Neural progenitor cell (in vitro differentiated cells): ENCODE measurements at regions not wholly inside any gene's neighbourhood (a gene's known extent, or its start where the extent isn't known, plus 50 kb on each side); places are given as distances from the start of the nearest gene placed in this dataset.

Experiments used
- DNase-seq: peaks from one replicate; pipeline ENCODE4 v3.0.0-alpha.2; 2016; ENCODE audit warnings: low spot score
- H2AFZ ChIP-seq: fragments of 200-600 bp; sonication (generic); replicated peaks from 2 replicates; pipeline ENCODE4 v1.6.1; 2016; ENCODE audit warnings: antibody characterized with exemption
- H3F3A ChIP-seq: fragments of 200-600 bp; sonication (generic); 2 replicates; pipeline ENCODE4 v1.6.1; 2016; ENCODE audit warnings: antibody characterized with exemption, low read depth
- H3K27ac ChIP-seq: fragments of 200-600 bp; sonication (generic); 2 replicates; pipeline ENCODE4 v1.5.1; 2016; ENCODE audit warnings: mild to moderate bottlenecking
- H3K27me3 ChIP-seq: fragments of 200-600 bp; sonication (generic); 2 replicates; pipeline ENCODE4 v1.6.1; 2016; ENCODE audit warnings: mild to moderate bottlenecking, moderate library complexity
- H3K36me3 ChIP-seq: fragments of 200-600 bp; sonication (generic); 2 replicates; pipeline ENCODE4 v1.5.1; 2016
- H3K4me1 ChIP-seq: fragments of 200-600 bp; sonication (generic); 2 replicates; pipeline ENCODE4 v1.6.1; 2016; ENCODE audit warnings: mixed run types
- H3K4me2 ChIP-seq: fragments of 200-600 bp; sonication (generic); 2 replicates; pipeline ENCODE4 v1.6.1; 2016
- H3K4me3 ChIP-seq: fragments of 200-600 bp; sonication (generic); 2 replicates; pipeline ENCODE4 v1.5.1; 2016
- H3K79me2 ChIP-seq: fragments of 200-600 bp; sonication (generic); 2 replicates; pipeline ENCODE4 v1.6.1; 2016; ENCODE audit warnings: low read depth
- H3K9ac ChIP-seq: fragments of 200-600 bp; sonication (generic); 2 replicates; pipeline ENCODE4 v1.6.1; 2016
- H3K9me3 ChIP-seq: fragments of 200-600 bp; sonication (generic); 2 replicates; pipeline ENCODE4 v1.5.1; 2016; ENCODE audit warnings: low read depth
- H4K20me1 ChIP-seq: fragments of 200-600 bp; sonication (generic); 2 replicates; pipeline ENCODE4 v1.6.1; 2016; ENCODE audit warnings: low read depth
- H3K27ac Mint-ChIP-seq: 3 replicates; pipeline ENCODE4 v1.8.0; 2021; ENCODE audit warnings: mixed read lengths
- H3K27me3 Mint-ChIP-seq: 2 replicates; pipeline ENCODE4 v1.8.0; 2022; ENCODE audit warnings: low read depth, mild to moderate bottlenecking, inconsistent platforms, moderate library complexity, mixed read lengths; ENCODE audit not compliant: insufficient read depth
- H3K36me3 Mint-ChIP-seq: 3 replicates; pipeline ENCODE4 v1.8.0; 2021; ENCODE audit warnings: mixed read lengths
- H3K4me1 Mint-ChIP-seq: 3 replicates; pipeline ENCODE4 v1.8.0; 2021; ENCODE audit warnings: mixed read lengths
- H3K4me3 Mint-ChIP-seq: 3 replicates; pipeline ENCODE4 v1.8.0; 2021; ENCODE audit warnings: mild to moderate bottlenecking, moderate library complexity, mixed read lengths
- H3K9me3 Mint-ChIP-seq: 3 replicates; pipeline ENCODE4 v1.8.0; 2020; ENCODE audit warnings: mixed read lengths
- CTCF ChIP-seq: fragments of 200-600 bp; sonication (generic); IDR thresholded peaks from 2 replicates; pipeline ENCODE4 v1.5.1; 2017; ENCODE audit warnings: antibody characterized with exemption, mild to moderate bottlenecking
- EZH2 ChIP-seq: fragments of 200-600 bp; sonication (generic); IDR thresholded peaks from 2 replicates; pipeline ENCODE4 v1.6.1; 2017; ENCODE audit warnings: antibody characterized with exemption, mild to moderate bottlenecking, moderate library complexity
- EZH2phosphoT487 ChIP-seq: fragments of 200-600 bp; sonication (generic); IDR thresholded peaks from 2 replicates; pipeline ENCODE4 v1.6.1; 2017; ENCODE audit warnings: antibody characterized with exemption

- TF ChIP-seq EZH2phosphoT487 = no peak
- no peak for TF ChIP-seq CTCF
- no peak for TF ChIP-seq EZH2
- no peak for DNase-seq
- Histone ChIP-seq H3K4me3 (no peak overlapping the region), H3K4me1 (no peaks in the 10 kb centered on the region), H3K79me2 (no peaks in the 10 kb centered on the region), H3K4me2 (no peak overlapping the region), H3K27ac (no peak overlapping the region), H3K9ac (no peak overlapping the region), H2AFZ (no peak overlapping the region), H3K36me3 (no peaks in the 10 kb centered on the region), H3F3A (no peaks in the 10 kb centered on the region), H4K20me1 (no peaks in the 10 kb centered on the region), H3K27me3 (no peaks in the 10 kb centered on the region), H3K9me3 (no peaks in the 10 kb centered on the region)
- H3K36me3 Mint-ChIP-seq = peaks cover 2% of the 10 kb centered on the region
- H3K27me3 Mint-ChIP-seq = peaks cover 2% of the 10 kb centered on the region
- H3K4me3 Mint-ChIP-seq = no peak overlapping the region
- H3K4me1 Mint-ChIP-seq = peaks cover 2% of the 10 kb centered on the region
- H3K27ac Mint-ChIP-seq = no peak overlapping the region
- H3K9me3 Mint-ChIP-seq = peaks cover 5% of the 10 kb centered on the region
Measured at GRCh38 chr10:29908962-29909361, 150.4 kb downstream of the JCAD start.

DNA sequence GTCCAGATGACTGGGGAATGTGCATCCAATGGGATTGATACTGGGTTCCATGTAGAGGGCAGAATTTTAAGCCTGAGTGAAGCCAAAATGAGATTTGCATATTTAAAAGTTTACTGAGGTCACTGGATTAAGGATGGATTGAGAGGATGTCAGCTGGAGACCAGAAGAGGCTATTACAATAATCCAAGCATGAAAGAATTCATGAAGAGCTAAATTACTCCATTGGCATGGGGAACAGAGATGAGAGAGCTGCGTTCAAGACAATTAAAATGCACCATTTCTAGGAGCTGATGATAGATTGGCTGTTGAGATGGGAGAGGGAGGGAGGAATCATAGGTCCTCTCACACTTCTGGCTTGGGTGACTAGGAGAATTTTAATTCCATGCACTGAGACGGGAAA, 158.5 kb downstream of the JCAD start:
- Histone ChIP-seq H3K9me3 (no peaks in the 10 kb centered on the region), H3K4me1 (no peaks in the 10 kb centered on the region), H4K20me1 (no peaks in the 10 kb centered on the region), H3K27ac (no peak overlapping the region), H3K4me2 (no peak overlapping the region), H2AFZ (no peak overlapping the region), H3K9ac (no peak overlapping the region), H3K4me3 (no peak overlapping the region), H3K27me3 (no peaks in the 10 kb centered on the region), H3K79me2 (no peaks in the 10 kb centered on the region), H3K36me3 (no peaks in the 10 kb centered on the region), H3F3A (no peaks in the 10 kb centered on the region)
- Mint-ChIP-seq H3K4me1 (peaks cover 16% of the 10 kb centered on the region), H3K27ac (peak overlapping the region; percentile 43), H3K4me3 (no peak overlapping the region), H3K27me3 (no peaks in the 10 kb centered on the region), H3K9me3 (peaks cover 5% of the 10 kb centered on the region), H3K36me3 (no peaks in the 10 kb centered on the region)
- no peak for DNase-seq
- no peak for TF ChIP-seq EZH2
- no peak for TF ChIP-seq CTCF
- no peak for TF ChIP-seq EZH2phosphoT487

DNA sequence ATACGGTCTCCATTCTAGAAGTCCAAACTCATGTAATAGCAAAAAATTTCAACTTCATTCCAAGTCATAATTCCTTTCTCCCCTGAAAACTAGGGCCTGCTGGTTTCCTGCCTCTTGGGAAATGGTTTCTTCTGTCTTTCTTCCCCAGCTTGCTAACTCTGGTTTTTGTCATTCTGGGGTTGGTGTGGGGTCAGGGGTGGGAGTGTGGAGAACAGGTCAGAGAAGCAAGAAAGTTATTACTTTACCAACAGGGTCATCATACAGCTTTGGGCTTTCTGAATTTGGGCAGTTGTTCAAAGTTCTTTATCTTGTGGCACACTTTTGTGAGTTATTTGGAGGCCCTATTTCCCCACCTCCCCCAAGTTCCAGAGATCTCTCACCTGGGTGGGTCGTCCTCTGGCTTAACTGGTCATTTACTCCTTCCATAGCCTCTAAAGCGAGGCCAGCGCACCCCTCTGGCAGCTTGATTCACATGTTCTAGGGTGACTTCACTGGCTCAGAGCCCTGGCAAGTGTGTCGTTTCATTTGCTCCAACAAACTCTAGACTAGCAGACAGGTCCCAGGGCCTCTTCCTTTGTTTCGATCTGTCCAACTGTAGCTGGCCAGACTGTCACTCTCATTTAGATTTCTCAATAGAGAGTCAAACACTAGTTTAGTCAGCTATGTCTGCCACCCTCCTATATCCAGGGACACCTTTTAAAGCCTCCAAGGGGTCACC, 161.2 kb downstream of the JCAD start:
- no peaks in the 10 kb centered on the region for H3F3A ChIP-seq
- H3K36me3 ChIP-seq = no peaks in the 10 kb centered on the region
- no peak overlapping the region for H3K4me3 ChIP-seq
- H3K4me3 Mint-ChIP-seq = no peak overlapping the region
- DNase-seq = no peak
- H3K36me3 Mint-ChIP-seq = no peaks in the 10 kb centered on the region
- no peaks in the 10 kb centered on the region for H3K27me3 Mint-ChIP-seq
- TF ChIP-seq EZH2 = no peak
- no peak for TF ChIP-seq CTCF
- TF ChIP-seq EZH2phosphoT487 = no peak
- no peaks in the 10 kb centered on the region for H4K20me1 ChIP-seq
- peaks cover 4% of the 10 kb centered on the region for H3K4me1 ChIP-seq
- peaks cover 24% of the 10 kb centered on the region for H3K4me1 Mint-ChIP-seq
- H3K27ac ChIP-seq = no peak overlapping the region
- no peak overlapping the region for H3K27ac Mint-ChIP-seq
- H3K9ac ChIP-seq = no peak overlapping the region
- peaks cover 12% of the 10 kb centered on the region for H3K9me3 Mint-ChIP-seq
- H3K27me3 ChIP-seq = no peaks in the 10 kb centered on the region
- no peaks in the 10 kb centered on the region for H3K79me2 ChIP-seq
- H3K9me3 ChIP-seq = no peaks in the 10 kb centered on the region
- no peak overlapping the region for H3K4me2 ChIP-seq
- H2AFZ ChIP-seq = no peak overlapping the region
